HL-60 (cell line): ENCODE measurements at regions not wholly inside any gene's neighbourhood (a gene's known extent, or its start where the extent isn't known, plus 50 kb on each side); places are given as distances from the start of the nearest gene placed in this dataset.

Experiments used
- DNase-seq, 2 experiments: peaks; one replicate each; pipeline ENCODE4 v3.0.0-alpha.2; 2010 to 2020; ENCODE audit warnings: low read depth in 1 of 2, low spot score in 1 of 2
- H3K27ac ChIP-seq: fragments of 250-450 bp; sonication (Bioruptor Pico); replicated peaks from 2 replicates; pipeline ENCODE4 v1.5.1; 2020; ENCODE audit warnings: mild to moderate bottlenecking, moderate library complexity
- H3K27me3 ChIP-seq: fragments of 250-450 bp; sonication (Bioruptor Pico); 2 replicates; pipeline ENCODE4 v1.5.1; 2021; ENCODE audit warnings: mild to moderate bottlenecking, moderate library complexity; ENCODE audit not compliant: insufficient read depth, poor library complexity, severe bottlenecking
- H3K4me3 ChIP-seq: replicated peaks from 2 replicates; pipeline ENCODE4 v1.5.1; 2011; ENCODE audit warnings: mild to moderate bottlenecking, control low read depth, low read length; ENCODE audit not compliant: insufficient read depth
- CTCF ChIP-seq: IDR thresholded peaks from one replicate; pipeline ENCODE4 v1.5.1; 2011; ENCODE audit warnings: low read length, control low read depth, inconsistent platforms; ENCODE audit not compliant: insufficient read depth
- GABPA ChIP-seq: IDR thresholded peaks from 2 replicates; pipeline ENCODE4 v1.6.1; 2012; ENCODE audit warnings: low read depth
- POLR2AphosphoS5 ChIP-seq: IDR thresholded peaks from 2 replicates; pipeline ENCODE4 v1.6.1; 2012; ENCODE audit warnings: low read depth
- REST ChIP-seq: IDR thresholded peaks from 2 replicates; pipeline ENCODE4 v1.6.1; 2012; ENCODE audit warnings: low read depth; ENCODE audit not compliant: insufficient replicate concordance
- SPI1 ChIP-seq: IDR thresholded peaks from 2 replicates; pipeline ENCODE4 v1.6.1; 2012; ENCODE audit warnings: low read depth, mild to moderate bottlenecking, borderline replicate concordance

- no peaks in the 10 kb centered on the region for H3K27me3 ChIP-seq
- TF ChIP-seq GABPA: no peak
- TF ChIP-seq CTCF: no peak
- TF ChIP-seq POLR2AphosphoS5: no peak
- TF ChIP-seq REST: no peak
- no peak for TF ChIP-seq SPI1
- no peak overlapping the region for H3K4me3 ChIP-seq
- DNase-seq: no peak
- H3K27ac ChIP-seq: no peak overlapping the region
Measured at GRCh38 chr14:95442016-95442632, 74.3 kb downstream of the SYNE3 start.

- no peak for DNase-seq
- H3K27me3 ChIP-seq: no peaks in the 10 kb centered on the region
- H3K27ac ChIP-seq: no peak overlapping the region
- TF ChIP-seq POLR2AphosphoS5 (no peak), GABPA (no peak), SPI1 (no peak), REST (no peak), CTCF (no peak)
- H3K4me3 ChIP-seq: no peak overlapping the region
Measured at GRCh38 chr14:95440951-95441350, 75.5 kb downstream of the SYNE3 start.

- DNase-seq: no peak
- no peak overlapping the region for H3K27ac ChIP-seq
- TF ChIP-seq REST (no peak), POLR2AphosphoS5 (no peak), CTCF (no peak), SPI1 (no peak), GABPA (no peak)
- no peak overlapping the region for H3K4me3 ChIP-seq
- H3K27me3 ChIP-seq: no peaks in the 10 kb centered on the region
Measured at GRCh38 chr14:95440496-95440895, 76.0 kb downstream of the SYNE3 start.
